GM18505 (cell line): ENCODE measurements at regions not wholly inside any gene's neighbourhood (a gene's known extent, or its start where the extent isn't known, plus 50 kb on each side); places are given as distances from the start of the nearest gene placed in this dataset.

ENCODE experiments used
- ATAC-seq: cut with Tn5 transposase; IDR thresholded peaks from one replicate; pipeline ENCODE4 v1.9.1; 2021; ENCODE audit not compliant: unreplicated experiment
- POLR2A ChIP-seq: IDR thresholded peaks from 4 replicates; pipeline ENCODE4 v1.6.1; 2011; ENCODE audit warnings: borderline replicate concordance; ENCODE audit not compliant: insufficient read depth, insufficient read length; ENCODE audit errors: extremely low read depth

DNA sequence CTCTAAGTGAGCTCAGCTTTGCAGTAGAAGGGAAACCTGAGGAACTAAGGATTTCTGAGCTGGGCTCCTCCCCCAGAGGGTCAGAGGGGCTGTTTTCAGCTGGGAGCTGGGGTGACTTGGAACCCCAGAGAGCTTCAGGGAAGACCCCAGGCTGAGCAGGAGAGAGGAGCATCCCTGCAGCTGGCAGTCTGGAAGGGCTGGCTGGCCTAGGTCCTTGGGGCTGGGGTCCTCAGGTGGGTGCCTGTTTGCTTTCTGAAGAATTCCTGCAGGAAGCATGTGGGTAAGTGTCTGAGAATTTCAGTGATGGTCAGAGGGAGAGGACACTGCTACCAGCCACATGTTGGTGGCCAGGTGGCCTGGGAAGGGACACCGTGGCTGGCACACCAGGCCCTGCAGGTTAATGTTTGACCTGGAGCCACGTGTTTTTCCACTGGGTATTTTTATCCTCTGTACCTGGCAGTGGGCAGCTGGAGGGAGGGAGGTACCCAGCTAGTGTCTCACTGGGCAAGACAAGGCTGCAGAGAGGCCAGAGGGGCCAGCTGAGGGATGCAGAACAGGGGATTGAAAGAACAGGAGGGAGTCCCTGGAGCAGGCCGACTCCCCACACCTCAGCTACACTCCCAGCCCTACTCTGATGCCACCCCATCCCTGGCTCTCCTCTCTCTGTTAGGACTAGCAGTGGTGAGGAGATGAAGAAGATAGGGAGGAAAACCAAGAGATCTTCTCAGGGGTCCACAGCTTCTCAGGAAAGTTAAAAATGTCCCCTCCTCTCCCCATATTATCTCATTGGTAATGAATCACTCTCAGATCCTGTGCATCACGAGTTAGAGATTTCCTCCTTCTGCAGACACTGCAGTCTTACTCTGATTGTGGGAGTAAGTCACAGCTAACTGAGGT is 143.6 kb downstream of the VEGFA start:
- no peak for TF ChIP-seq POLR2A
- no peak for ATAC-seq

DNA sequence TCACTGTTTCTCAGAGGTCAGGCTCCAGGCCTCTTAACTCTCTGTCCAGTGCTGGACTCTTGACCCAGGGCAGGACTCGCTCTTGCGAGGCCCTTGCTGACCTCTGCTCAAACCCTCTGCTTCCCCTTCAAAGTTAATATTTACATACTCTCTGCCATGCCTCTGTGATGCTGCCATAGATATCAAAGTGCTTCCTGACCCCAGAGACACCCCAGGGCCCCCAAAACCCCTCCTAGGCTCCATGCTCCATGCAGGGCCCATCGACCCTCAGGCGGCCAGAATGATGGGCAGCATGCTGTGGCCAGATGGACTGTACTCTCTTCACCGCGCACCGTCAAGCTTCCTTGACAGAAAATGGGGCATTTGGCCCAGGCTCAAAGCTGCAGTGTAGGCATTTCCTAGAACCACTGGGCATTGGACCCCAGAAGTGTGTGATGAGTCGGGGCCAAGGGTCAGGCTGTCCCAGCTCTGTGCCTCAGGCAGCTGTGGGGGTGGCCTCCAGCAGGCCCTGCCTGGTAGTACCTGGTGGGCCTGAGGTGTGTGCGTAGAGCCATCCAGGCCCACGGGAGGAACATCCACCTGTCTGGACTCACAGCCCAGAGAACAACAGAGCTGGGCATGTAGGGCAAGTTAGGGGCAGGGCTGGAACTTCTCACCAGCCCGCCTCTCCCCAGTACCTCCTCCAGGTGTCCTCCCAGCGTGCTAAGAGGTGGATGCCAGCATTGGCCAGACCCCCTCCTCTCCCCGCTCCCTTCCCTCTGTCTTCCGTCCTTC is 142.8 kb downstream of the VEGFA start:
- no peak for ATAC-seq
- no peak for TF ChIP-seq POLR2A

- ATAC-seq, result no peak
- no peak for TF ChIP-seq POLR2A
Observed at GRCh38 chr6:43912116-43912577, 142.1 kb downstream of the VEGFA start.

- TF ChIP-seq POLR2A, result no peak
- ATAC-seq, result no peak
Observed at GRCh38 chr6:43911354-43912115, 141.5 kb downstream of the VEGFA start.

- no peak for ATAC-seq
- TF ChIP-seq POLR2A, result no peak
Observed at GRCh38 chr6:43910638-43911353, 140.8 kb downstream of the VEGFA start.

- ATAC-seq, result no peak
- no peak for TF ChIP-seq POLR2A
Observed at GRCh38 chr6:43910149-43910637, 140.2 kb downstream of the VEGFA start.

DNA sequence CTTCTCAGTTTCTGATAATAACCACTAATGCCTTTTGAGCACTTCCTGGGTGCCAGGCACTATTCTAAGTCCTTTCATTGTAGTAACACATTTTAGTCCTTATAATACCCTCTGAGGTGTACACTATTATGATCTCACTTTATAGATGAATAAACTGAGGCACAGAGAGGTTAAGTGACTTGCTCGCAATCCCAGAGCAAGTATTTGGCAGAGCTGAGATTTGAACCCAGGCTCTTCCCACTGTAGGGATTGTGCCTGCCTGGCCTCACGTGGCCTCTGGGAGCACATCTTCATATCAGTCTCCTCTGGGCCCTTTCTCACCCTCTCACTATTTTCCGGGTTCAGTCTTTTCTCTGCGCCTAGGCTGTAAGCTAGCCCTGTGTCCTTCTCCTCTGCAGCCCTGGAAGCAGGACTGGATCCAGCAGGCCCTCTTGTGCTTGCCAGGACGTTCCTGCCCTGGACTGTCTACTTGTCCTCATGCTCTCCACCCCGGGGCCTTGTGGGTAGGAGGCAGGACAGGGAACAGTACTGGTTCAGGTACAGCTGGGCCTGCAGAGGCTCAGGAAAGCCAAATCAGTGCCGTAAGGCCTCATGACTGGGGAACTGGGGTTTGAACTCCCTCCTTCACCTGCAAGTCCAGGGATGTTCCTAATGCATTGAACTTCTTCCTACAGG is 139.6 kb downstream of the VEGFA start:
- TF ChIP-seq POLR2A, result no peak
- ATAC-seq, result no peak

DNA sequence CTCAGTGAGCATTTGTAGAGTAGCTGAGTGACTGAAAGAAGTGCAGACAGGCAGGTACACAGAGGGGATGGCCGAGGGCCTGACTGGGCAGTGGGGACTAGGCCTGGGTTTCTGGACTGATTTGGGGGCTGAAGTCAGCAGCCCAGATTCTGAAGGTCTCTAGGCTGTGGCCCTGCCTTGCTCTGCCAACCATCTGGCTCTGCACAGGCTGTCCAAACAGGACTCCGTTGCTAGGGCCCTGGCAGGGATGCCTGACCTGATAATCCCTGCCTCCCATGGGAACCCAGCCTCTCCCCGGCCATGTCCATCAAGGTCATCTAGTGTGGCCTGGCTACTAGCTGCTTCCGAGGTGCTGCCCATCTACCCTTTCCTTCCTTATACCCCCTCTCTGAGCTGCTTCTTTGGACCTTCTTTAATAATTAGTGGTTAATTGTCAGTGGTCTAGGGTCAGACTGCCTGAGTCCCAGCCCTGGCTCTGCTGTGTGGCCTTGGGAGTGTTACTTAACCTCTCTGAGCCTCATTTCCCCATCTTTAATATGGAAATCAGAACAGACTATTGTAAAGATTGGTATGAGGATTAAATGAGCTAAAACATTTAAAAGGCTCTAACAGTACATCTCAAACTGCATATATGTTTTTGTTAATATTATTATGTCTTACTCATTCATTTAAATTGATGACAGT is 137.9 kb downstream of the VEGFA start:
- TF ChIP-seq POLR2A, result no peak
- no peak for ATAC-seq

- ATAC-seq, result no peak
- TF ChIP-seq POLR2A, result no peak
Observed at GRCh38 chr6:43907312-43907711, 137.3 kb downstream of the VEGFA start.

DNA sequence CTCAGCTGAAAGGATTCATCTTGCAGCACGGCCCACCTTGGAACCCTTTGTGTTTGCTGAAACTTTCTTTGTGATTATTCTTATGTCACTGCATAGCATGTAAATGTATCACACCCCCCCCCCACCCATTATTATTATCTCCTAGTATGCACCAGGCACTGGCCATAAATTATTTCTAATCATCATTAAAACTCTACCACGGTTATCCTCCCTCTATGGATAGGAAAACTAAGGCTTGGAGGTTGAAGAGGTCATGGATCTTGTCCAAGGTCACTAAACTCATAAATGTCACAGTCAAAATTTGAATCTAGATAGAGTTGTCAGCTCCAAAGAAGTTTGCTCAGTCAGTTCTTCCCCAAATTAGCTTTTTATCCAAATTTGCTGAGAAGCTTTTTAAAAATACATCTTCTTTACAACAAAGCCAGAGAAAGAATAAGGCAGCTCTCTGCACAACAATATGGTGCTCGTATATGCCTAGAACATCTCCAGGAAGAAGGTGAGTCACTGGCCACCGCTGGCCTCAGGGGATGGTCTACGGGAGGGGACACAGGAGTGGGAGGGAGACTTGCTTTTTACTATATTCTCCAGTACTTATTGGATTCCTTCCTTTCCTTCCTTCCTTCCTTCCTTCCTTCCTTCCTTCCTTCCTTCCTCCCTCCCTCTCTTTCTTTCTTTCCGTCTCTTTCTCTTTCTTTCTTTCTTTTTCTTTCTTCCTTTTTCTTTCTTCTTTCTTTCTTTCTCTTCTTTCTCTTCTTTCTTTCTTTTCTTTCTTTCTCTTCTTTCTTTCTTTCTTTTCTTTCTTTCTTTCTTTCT is 134.5 kb downstream of the VEGFA start:
- TF ChIP-seq POLR2A, result no peak
- ATAC-seq, result no peak
